HEK293 (cell line): ENCODE measurements at regions not wholly inside any gene's neighbourhood (a gene's known extent, or its start where the extent isn't known, plus 50 kb on each side); places are given as distances from the start of the nearest gene placed in this dataset.

ENCODE experiments used
- YY1 ChIP-seq: fragments of 450-650 bp; formaldehyde crosslinking; IDR thresholded peaks from 2 replicates; pipeline ENCODE4 v1.5.1; 2018; ENCODE audit warnings: missing biosample characterization, missing genetic modification characterization
- ZNF23 ChIP-seq: fragments of 450-650 bp; formaldehyde crosslinking; IDR thresholded peaks from 2 replicates; pipeline ENCODE4 v1.5.1; 2016; ENCODE audit warnings: missing biosample characterization, missing genetic modification characterization, borderline replicate concordance
- ZNF311 ChIP-seq: fragments of 450-650 bp; formaldehyde crosslinking; IDR thresholded peaks from 2 replicates; pipeline ENCODE4 v1.5.1; 2017; ENCODE audit warnings: missing biosample characterization, missing genetic modification characterization, borderline replicate concordance
- ZNF544 ChIP-seq: fragments of 450-650 bp; formaldehyde crosslinking; IDR thresholded peaks from 2 replicates; pipeline ENCODE4 v1.5.0; 2017; ENCODE audit warnings: missing biosample characterization, missing genetic modification characterization
- TF ChIP-seq, protein P1 (sequence below): fragments of 450-650 bp; formaldehyde crosslinking; IDR thresholded peaks from 2 replicates; pipeline ENCODE4 v1.5.1; 2016; ENCODE audit warnings: missing biosample characterization, missing genetic modification characterization, low read depth
- TF ChIP-seq, protein P2 (sequence below): fragments of 450-650 bp; formaldehyde crosslinking; IDR thresholded peaks from 2 replicates; pipeline ENCODE4 v1.5.1; 2016; ENCODE audit warnings: missing biosample characterization, missing genetic modification characterization
- TF ChIP-seq, protein P3 (sequence below): fragments of 450-650 bp; formaldehyde crosslinking; IDR thresholded peaks from 2 replicates; pipeline ENCODE4 v1.5.1; 2016; ENCODE audit warnings: missing biosample characterization, missing genetic modification characterization
- TF ChIP-seq, protein P4 (sequence below): fragments of 450-650 bp; formaldehyde crosslinking; IDR thresholded peaks from 2 replicates; pipeline ENCODE4 v1.5.1; 2017; ENCODE audit warnings: missing biosample characterization, missing genetic modification characterization
- TF ChIP-seq, protein P5 (sequence below): fragments of 450-650 bp; formaldehyde crosslinking; IDR thresholded peaks from 2 replicates; pipeline ENCODE4 v1.5.1; 2016; ENCODE audit warnings: missing biosample characterization, missing genetic modification characterization

DNA sequence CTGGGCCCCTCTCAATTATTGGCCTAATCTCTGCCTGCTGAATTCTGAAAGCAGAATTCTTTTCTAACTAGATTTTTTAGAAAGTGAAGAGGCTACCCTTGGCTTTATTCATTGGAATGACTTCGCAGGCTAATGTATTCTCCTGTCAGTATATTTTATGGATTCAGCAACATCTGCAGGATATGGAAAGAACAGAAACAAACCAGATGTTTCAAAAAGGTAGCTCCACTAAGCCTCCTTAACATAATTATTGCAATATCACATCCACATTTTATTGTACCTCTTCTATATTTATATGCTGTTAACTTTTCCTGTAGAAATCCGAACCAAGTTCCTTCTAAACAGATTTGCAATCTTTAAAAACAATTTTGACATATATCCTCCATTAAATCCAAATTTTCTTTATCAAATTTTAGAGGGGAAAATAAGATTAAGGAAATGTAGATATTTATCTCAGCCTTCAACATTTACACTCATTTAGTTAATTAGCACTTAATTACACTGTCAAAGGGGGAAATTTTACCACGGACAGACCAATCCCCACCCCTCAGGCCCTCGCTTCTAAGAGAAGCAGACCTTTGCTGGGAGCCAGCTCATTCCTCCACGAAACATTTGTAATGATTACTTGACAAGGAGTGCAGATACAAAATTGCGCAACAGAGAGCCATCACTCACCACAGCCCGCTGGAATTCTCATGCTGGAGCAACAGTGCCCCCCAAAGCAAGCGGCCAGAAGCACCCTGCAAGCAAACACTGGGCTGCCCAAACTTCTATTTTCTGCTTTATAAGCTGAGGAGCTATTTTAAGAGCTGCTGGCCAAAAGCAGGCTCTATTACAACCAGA lies 253.4 kb downstream of the ETAA1 start:
- TF ChIP-seq, protein P1, sequence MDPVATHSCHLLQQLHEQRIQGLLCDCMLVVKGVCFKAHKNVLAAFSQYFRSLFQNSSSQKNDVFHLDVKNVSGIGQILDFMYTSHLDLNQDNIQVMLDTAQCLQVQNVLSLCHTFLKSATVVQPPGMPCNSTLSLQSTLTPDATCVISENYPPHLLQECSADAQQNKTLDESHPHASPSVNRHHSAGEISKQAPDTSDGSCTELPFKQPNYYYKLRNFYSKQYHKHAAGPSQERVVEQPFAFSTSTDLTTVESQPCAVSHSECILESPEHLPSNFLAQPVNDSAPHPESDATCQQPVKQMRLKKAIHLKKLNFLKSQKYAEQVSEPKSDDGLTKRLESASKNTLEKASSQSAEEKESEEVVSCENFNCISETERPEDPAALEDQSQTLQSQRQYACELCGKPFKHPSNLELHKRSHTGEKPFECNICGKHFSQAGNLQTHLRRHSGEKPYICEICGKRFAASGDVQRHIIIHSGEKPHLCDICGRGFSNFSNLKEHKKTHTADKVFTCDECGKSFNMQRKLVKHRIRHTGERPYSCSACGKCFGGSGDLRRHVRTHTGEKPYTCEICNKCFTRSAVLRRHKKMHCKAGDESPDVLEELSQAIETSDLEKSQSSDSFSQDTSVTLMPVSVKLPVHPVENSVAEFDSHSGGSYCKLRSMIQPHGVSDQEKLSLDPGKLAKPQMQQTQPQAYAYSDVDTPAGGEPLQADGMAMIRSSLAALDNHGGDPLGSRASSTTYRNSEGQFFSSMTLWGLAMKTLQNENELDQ (tag by site-specific recombination) = no peak
- TF ChIP-seq, protein P2, sequence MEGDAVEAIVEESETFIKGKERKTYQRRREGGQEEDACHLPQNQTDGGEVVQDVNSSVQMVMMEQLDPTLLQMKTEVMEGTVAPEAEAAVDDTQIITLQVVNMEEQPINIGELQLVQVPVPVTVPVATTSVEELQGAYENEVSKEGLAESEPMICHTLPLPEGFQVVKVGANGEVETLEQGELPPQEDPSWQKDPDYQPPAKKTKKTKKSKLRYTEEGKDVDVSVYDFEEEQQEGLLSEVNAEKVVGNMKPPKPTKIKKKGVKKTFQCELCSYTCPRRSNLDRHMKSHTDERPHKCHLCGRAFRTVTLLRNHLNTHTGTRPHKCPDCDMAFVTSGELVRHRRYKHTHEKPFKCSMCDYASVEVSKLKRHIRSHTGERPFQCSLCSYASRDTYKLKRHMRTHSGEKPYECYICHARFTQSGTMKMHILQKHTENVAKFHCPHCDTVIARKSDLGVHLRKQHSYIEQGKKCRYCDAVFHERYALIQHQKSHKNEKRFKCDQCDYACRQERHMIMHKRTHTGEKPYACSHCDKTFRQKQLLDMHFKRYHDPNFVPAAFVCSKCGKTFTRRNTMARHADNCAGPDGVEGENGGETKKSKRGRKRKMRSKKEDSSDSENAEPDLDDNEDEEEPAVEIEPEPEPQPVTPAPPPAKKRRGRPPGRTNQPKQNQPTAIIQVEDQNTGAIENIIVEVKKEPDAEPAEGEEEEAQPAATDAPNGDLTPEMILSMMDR (tag by site-specific recombination) = peak; percentile 72; the same call in 1 of the 2 replicates
- TF ChIP-seq, protein P3, sequence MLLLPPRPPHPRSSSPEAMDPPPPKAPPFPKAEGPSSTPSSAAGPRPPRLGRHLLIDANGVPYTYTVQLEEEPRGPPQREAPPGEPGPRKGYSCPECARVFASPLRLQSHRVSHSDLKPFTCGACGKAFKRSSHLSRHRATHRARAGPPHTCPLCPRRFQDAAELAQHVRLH (tag by site-specific recombination) = no peak
- TF ChIP-seq YY1 (tag by site-specific recombination) (no peak), ZNF311 (tag by site-specific recombination) (no peak), ZNF23 (tag by site-specific recombination) (no peak), ZNF544 (tag by site-specific recombination) (no peak)
- TF ChIP-seq, protein P4, sequence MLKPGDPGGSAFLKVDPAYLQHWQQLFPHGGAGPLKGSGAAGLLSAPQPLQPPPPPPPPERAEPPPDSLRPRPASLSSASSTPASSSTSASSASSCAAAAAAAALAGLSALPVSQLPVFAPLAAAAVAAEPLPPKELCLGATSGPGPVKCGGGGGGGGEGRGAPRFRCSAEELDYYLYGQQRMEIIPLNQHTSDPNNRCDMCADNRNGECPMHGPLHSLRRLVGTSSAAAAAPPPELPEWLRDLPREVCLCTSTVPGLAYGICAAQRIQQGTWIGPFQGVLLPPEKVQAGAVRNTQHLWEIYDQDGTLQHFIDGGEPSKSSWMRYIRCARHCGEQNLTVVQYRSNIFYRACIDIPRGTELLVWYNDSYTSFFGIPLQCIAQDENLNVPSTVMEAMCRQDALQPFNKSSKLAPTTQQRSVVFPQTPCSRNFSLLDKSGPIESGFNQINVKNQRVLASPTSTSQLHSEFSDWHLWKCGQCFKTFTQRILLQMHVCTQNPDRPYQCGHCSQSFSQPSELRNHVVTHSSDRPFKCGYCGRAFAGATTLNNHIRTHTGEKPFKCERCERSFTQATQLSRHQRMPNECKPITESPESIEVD (tag by site-specific recombination) = no peak
- TF ChIP-seq, protein P5, sequence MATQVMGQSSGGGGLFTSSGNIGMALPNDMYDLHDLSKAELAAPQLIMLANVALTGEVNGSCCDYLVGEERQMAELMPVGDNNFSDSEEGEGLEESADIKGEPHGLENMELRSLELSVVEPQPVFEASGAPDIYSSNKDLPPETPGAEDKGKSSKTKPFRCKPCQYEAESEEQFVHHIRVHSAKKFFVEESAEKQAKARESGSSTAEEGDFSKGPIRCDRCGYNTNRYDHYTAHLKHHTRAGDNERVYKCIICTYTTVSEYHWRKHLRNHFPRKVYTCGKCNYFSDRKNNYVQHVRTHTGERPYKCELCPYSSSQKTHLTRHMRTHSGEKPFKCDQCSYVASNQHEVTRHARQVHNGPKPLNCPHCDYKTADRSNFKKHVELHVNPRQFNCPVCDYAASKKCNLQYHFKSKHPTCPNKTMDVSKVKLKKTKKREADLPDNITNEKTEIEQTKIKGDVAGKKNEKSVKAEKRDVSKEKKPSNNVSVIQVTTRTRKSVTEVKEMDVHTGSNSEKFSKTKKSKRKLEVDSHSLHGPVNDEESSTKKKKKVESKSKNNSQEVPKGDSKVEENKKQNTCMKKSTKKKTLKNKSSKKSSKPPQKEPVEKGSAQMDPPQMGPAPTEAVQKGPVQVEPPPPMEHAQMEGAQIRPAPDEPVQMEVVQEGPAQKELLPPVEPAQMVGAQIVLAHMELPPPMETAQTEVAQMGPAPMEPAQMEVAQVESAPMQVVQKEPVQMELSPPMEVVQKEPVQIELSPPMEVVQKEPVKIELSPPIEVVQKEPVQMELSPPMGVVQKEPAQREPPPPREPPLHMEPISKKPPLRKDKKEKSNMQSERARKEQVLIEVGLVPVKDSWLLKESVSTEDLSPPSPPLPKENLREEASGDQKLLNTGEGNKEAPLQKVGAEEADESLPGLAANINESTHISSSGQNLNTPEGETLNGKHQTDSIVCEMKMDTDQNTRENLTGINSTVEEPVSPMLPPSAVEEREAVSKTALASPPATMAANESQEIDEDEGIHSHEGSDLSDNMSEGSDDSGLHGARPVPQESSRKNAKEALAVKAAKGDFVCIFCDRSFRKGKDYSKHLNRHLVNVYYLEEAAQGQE (tag by site-specific recombination) = no peak
